TTC549 (cell line): ENCODE measurements at regions not wholly inside any gene's neighbourhood (a gene's known extent, or its start where the extent isn't known, plus 50 kb on each side); places are given as distances from the start of the nearest gene placed in this dataset.

ENCODE experiments used
- FAIRE-seq: peaks from 2 replicates; lab custom pipeline; 2012; peaks lifted over from hg19 to GRCh38; lab: Jason Lieb, UNC

GRCh38 chr10:78520737-78521430 is 487.2 kb downstream of the RPS24 start:
- FAIRE-seq = no peak

DNA sequence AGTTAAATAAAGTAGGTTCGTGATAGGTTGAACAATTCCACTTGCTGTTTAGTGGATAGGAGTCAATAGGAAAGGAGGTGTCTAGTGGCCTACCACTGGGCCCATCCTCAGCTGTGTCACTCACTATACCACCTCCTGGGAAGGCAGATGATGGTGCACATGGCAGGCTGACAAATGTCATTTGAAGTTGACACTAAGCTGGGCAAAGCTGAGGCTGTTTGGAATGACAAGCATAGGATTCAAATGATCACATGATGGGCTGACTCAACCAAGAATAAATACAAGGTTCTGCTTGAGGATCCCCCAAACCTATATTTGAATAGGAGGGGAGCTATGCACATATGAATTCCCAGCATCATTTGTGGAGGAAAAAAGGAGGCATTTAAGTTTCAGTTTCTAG is 489.8 kb downstream of the RPS24 start:
- no peak for FAIRE-seq

- no peak for FAIRE-seq
These were observed 490.7 kb downstream of the RPS24 start for GRCh38 chr10:78524342-78524741.

GRCh38 chr10:78524941-78525340 is 491.3 kb downstream of the RPS24 start:
- no peak for FAIRE-seq

GRCh38 chr10:78526347-78526746 is 492.7 kb downstream of the RPS24 start:
- FAIRE-seq = no peak

DNA sequence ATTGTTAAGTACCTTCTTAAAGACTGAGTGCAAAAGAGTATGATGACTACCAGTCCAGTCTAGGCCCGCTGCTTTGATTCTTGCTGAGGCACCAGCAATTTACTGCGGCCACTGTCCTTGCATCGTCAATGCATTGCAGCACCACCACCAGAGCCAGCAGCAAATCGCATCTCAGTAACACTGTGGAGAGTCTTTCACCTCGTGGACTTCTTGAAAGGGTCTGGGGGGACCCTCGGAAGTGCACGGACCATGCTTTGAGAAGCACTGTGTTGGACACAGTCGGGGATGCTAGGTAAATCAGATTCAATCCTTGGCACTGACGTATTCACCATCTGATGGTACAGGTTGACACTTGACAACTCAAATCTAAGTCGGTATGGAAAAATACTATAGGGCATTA is 493.6 kb downstream of the RPS24 start:
- no peak for FAIRE-seq

- no peak for FAIRE-seq
These were observed 495.1 kb downstream of the RPS24 start for GRCh38 chr10:78528749-78529204.

DNA sequence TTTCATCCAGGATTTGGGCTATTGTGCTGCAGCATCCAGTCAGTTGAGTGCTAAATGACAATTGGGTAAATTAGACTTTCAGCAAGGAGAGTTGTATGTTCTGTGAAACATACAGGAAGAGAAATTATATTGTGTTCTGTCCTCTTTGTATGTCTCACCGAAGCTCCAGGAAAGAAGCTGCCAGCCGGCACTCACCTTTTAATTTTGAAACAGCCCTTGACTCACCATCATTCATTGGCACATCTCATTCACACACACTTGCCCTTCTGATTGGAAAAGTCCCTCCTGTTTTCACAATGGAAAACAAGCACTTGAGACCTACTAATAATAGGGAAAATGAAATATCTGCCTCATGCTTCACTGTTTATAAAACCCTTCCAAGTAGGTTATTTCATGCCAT is 495.6 kb downstream of the RPS24 start:
- no peak for FAIRE-seq

DNA sequence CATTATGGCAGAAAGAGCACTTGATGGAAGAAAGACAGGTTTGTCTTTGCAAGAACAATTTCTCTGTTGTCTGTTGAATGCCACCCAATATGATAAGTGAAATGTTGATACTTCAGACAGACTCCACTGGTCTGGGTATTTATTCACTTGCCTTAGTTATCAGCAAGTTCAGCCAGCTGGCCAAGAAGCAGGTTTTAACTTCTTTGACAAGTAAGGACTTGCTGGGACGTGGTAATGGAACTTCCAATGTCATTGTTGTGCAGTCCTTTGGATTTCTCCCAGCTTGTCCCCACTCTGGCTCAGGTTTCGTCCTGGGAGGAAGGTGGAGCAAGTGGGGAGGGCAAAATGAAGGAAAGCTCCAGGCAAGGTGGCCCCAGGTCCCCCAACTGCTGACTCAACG is 497.4 kb downstream of the RPS24 start:
- FAIRE-seq = no peak

GRCh38 chr10:78532480-78533042 is 498.9 kb downstream of the RPS24 start:
- no peak for FAIRE-seq

DNA sequence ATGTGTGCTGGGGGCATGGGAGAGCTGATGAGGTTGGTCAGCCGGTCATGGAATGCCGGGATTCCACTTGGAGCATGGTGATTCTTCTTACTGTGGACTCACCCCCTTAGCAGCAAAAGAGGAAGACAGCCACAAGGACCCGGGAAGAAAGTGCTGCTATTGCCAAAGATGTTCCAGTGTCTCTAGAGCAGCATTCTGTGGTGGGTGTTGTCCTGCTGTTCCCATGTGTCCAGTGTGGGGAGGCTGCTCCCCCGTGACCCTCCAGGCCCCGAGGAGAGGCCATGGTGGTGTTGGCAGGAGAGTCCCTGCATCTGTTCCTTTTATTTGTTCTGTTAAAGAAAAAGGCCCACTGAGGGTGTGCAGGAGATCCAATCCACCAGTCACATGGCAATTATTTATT is 499.4 kb downstream of the RPS24 start:
- FAIRE-seq = no peak

- no peak for FAIRE-seq
These were observed 500.1 kb downstream of the RPS24 start for GRCh38 chr10:78533776-78534175.

GRCh38 chr10:78535716-78536218 is 502.1 kb downstream of the RPS24 start:
- FAIRE-seq = no peak

DNA sequence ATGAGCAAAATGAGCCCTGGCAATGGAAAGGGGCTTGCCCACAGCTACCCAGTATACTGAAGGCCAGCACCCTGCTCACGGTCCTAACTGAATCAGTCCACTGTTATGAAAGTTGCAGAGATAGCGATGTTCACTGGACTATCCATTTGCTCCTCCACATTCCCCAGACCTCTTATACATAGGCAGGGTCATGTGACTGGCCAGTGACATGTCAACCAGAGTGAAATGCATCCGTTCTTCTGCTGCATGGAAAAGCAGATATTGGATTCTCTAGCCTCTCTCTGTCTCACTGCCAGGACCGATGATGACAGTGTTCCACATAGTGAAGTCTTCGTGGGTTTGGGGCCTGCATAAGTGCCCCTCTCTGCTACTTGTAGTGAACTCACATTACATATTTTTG is 503.4 kb downstream of the RPS24 start:
- FAIRE-seq = no peak

GRCh38 chr10:78539247-78539766 is 505.6 kb downstream of the RPS24 start:
- FAIRE-seq = no peak

DNA sequence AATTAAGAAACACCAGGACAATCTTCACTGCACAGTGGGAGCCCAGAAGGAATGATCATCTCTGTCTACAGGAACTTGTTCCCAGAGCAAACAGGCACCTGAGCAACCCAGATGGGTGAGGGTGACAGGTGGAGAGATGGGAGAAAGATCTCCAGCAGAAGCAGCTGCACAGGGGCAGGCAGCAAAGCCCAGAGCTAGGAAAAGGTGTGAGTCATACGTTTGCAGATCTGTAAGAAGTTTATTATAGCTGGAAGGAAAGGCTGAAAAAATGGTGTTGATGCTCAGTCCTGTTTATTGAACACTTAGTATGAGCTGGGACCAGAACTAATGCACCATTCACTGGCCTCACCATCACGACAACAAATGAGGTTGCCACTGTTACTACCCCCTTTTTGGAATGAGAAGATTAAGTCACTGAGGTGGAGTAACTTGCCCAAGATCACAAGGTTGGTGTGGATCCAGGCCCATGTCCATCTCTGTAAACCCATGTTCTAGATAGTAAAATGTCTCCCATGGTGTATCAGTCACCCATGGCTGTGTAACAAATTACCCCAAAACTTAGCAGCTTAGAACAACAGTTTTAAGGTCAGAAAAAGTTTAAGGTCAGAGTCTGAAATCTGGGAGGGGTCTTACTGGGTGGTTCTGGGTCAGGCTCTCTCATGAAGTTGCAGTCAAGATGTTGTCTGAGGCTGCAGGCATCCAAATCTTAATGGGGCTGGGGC is 506.9 kb downstream of the RPS24 start:
- FAIRE-seq = no peak

DNA sequence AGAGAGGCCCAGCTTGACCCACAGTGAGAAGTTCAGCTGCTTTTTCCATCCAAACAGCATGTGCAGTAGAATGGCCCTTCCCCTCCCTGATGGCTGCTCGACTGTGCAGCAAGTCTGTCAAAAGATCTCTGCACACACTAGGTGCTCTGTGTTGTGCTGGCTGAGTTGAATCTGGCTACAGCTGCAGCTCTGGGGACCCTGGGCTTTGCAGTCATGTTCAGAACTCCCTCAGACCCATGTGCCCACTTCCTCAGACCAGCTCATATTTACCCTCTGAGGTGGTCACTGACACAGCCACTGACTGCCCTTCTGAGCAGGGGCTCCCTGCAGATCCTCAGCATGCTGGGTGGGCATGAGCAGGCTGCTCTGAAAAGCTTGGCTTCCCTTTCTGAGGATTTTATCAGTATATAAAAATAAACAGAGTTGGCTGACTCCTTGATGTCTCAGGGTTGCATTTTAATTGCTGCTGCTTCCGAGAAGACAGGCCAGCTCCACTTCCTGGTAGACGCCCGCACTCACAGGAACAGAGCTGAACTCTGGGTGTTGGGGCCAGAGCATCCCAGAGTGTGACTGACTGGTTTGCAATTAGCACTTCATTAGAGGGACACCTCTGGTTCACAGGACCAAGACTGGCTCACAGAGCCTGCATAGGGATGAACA is 507.9 kb downstream of the RPS24 start:
- FAIRE-seq = no peak

- FAIRE-seq = no peak
These were observed 508.5 kb downstream of the RPS24 start for GRCh38 chr10:78542141-78542489.

- FAIRE-seq = no peak
These were observed 508.9 kb downstream of the RPS24 start for GRCh38 chr10:78542521-78542920.

GRCh38 chr10:78543031-78543748 is 509.5 kb downstream of the RPS24 start:
- FAIRE-seq = no peak

GRCh38 chr10:78543749-78544362 is 510.2 kb downstream of the RPS24 start:
- FAIRE-seq = no peak
